ENCODE measurements at regions not wholly inside any gene's neighbourhood (a gene's known extent, or its start where the extent isn't known, plus 50 kb on each side); places are given as distances from the start of the nearest gene placed in this dataset.
A peak's percentile ranks its signal among the peaks of the same experiment; 100 is the strongest.

GRCh38 chr3:194200422-194201081, 64.6 kb downstream of the HES1 start:
- no peak overlapping the region for H3K27ac ChIP-seq
- ATAC-seq (peak in 1 of 4 donors; percentile 50), DNase-seq (no peak), FAIRE-seq (no peak)
- peaks cover 0 to 3% (median 0%) of the 10 kb centered on the region in 3 donors for H3K4me1 ChIP-seq
- intact Hi-C loops (cut with DNase I), result no loop called here
- H3K27me3 ChIP-seq, result no peaks in the 10 kb centered on the region
- H3K4me3 ChIP-seq, result no peak overlapping the region
- no peaks in the 10 kb centered on the region for H3K9me3 ChIP-seq
- no peak for TF ChIP-seq CTCF (IDR thresholded peaks at IDR 0.05)
- WGBS, 2 donors, result 49 to 56% methylated on average over 6 of the region's 6 CpGs
- no peaks in the 10 kb centered on the region for H3K36me3 ChIP-seq

DNA sequence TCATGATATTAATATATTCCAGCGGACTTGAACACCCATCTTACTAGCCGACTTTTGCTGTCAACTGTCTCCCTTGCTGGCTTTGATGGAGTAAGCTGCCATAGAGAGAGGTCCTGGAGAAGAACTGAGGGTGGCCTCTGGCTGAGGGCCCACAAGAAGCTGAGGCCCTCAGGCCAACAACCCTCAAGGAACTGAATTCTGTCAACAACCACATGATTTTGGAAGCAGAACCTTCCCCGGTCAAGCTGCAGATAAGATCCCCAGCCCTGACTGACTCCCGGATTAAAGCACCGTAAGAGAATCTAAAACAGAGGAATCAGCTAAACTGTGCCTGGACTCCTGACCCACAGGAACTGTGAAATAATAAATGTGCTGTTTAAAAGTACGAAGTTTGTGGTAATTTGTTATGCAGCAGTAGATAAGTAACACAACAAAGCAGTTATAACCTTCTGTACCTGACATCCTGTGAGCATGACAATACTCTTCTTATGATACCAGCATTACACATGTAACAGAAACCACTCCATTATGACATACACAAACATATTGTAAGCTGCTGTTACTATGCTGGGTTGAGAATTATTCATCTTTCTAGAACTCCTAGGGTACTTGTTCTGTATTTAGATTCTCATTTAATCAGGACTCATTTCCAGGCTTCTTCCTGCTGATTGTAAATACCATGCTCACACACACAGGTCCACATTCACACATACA, 66.2 kb downstream of the HES1 start:
- DNase-seq (no peak), FAIRE-seq (no peak), ATAC-seq (no peak)
- peaks cover 0 to 3% (median 0%) of the 10 kb centered on the region in 3 donors for H3K4me1 ChIP-seq
- intact Hi-C loops (cut with DNase I), result no loop called here
- no peak overlapping the region for H3K4me3 ChIP-seq
- no peak for TF ChIP-seq CTCF (IDR thresholded peaks at IDR 0.05)
- 79% methylated on average over 6 of the region's 6 CpGs for WGBS, 2 donors
- H3K9me3 ChIP-seq, result no peaks in the 10 kb centered on the region
- no peak overlapping the region for H3K27ac ChIP-seq
- no peaks in the 10 kb centered on the region for H3K36me3 ChIP-seq
- H3K27me3 ChIP-seq, result no peaks in the 10 kb centered on the region

DNA sequence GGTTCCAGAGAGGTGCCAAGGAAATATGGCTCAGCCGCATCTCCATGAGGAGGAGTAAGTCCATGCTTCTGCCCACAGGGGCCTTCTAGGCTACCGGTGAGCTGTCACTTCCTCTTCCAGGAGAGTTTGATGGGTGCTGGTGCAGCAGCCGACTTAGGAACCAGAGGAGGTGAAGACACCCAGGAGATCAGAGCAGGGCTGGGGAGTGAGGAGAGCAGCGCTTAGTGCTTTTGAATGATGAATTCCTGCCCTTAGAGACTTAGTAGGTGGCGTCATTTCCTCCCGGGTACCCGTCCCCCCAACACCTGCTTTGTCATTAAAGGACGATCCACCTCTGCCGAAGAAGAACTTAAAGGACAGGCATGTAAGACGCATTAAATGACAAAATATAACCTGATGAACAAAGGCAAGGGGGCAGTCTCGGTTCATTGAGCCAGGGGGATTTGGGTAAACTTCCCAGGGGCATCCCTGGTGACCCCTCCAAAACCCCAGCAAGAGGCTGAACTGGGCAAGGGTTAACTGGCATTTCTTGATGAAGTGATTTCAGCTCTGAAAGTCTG, 67.6 kb downstream of the HES1 start:
- H3K36me3 ChIP-seq, result no peaks in the 10 kb centered on the region
- ATAC-seq, result no peak
- no peaks in the 10 kb centered on the region for H3K9me3 ChIP-seq
- no peak for DNase-seq
- TF ChIP-seq CTCF (IDR thresholded peaks at IDR 0.05), result no peak
- FAIRE-seq, result no peak
- H3K27ac ChIP-seq, result peak overlapping the region in 1 of 4 donors; percentile 57
- H3K4me3 ChIP-seq, result peak overlapping the region in 1 of 4 donors; percentile 43
- intact Hi-C loops (cut with DNase I), result no loop called here
- H3K27me3 ChIP-seq, result no peaks in the 10 kb centered on the region
- peaks cover 0 to 3% (median 0%) of the 10 kb centered on the region in 3 donors for H3K4me1 ChIP-seq
- WGBS, 2 donors, result 79 to 80% methylated on average over 11 of the region's 11 CpGs

- intact Hi-C loops (cut with DNase I), result no loop called here
- H3K27ac ChIP-seq, result peak overlapping the region in 3 of 4 donors; percentile 3 to 57 (median 30)
- TF ChIP-seq CTCF (IDR thresholded peaks at IDR 0.05), result no peak
- DNase-seq, result peak in 3 of 6 donors; percentile 29 to 70 (median 43)
- no peaks in the 10 kb centered on the region for H3K9me3 ChIP-seq
- peak overlapping the region in 2 of 4 donors; percentile 18 to 43 for H3K4me3 ChIP-seq
- ATAC-seq, result peak in 3 of 4 donors; percentile 31 to 49 (median 35)
- no peak for FAIRE-seq
- H3K4me1 ChIP-seq, result peaks cover 0 to 3% (median 0%) of the 10 kb centered on the region in 3 donors
- WGBS, 2 donors, result 18 to 22% methylated on average over 51 to 79 of the region's 79 CpGs
- no peaks in the 10 kb centered on the region for H3K27me3 ChIP-seq
- no peaks in the 10 kb centered on the region for H3K36me3 ChIP-seq
Observed at GRCh38 chr3:194204042-194204987, 68.4 kb downstream of the HES1 start.

All from pancreas (tissue), 10 donors.